GM12891 (cell line): ENCODE measurements at regions not wholly inside any gene's neighbourhood (a gene's known extent, or its start where the extent isn't known, plus 50 kb on each side); places are given as distances from the start of the nearest gene placed in this dataset.

Experiments
- DNase-seq: peaks from one replicate; pipeline ENCODE4 v3.0.0; 2011; ENCODE audit warnings: low spot score; ENCODE audit not compliant: insufficient read length
- FAIRE-seq: peaks from 2 replicates; lab custom pipeline; 2011; peaks lifted over from hg19 to GRCh38; lab: Jason Lieb, UNC
- PAX5 ChIP-seq: IDR thresholded peaks from 2 replicates; pipeline ENCODE4 v1.6.1; 2011; ENCODE audit warnings: low read length, moderate library complexity, mild to moderate bottlenecking; ENCODE audit not compliant: insufficient read depth, severe bottlenecking
- POLR2A ChIP-seq: IDR thresholded peaks from 2 replicates; pipeline ENCODE4 v1.6.1; 2011; ENCODE audit warnings: low read depth, low read length, control low read depth
- POLR2AphosphoS5 ChIP-seq: IDR thresholded peaks from 2 replicates; pipeline ENCODE4 v1.6.1; 2011; ENCODE audit warnings: low read depth, low read length, control low read depth
- POU2F2 ChIP-seq: IDR thresholded peaks from 2 replicates; pipeline ENCODE4 v1.6.1; 2011; ENCODE audit warnings: low read depth, mild to moderate bottlenecking, control low read depth, low read length, moderate library complexity
- SPI1 ChIP-seq: IDR thresholded peaks from 2 replicates; pipeline ENCODE4 v1.6.1; 2011; ENCODE audit warnings: low read depth, low read length, control low read depth
- TAF1 ChIP-seq: IDR thresholded peaks from 2 replicates; pipeline ENCODE4 v1.6.1; 2011; ENCODE audit warnings: low read depth, low read length, control low read depth

DNA sequence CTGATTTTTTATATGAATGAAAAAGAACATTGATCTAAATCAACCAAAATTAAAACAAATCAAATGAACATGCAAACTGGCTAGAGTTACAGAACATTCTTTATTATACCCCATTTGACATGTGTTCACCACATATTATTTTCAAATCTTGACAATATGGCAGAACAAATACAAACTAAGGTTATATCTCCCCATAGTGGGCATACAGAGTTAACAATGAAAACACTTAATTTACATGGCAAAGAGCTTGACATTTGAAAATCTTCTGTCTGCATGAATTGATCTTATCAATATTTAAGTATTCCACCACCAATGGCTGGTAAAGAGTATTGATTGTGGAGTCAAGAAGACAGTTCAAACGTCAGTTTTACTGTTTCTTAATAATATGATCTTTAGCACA lies 197.9 kb upstream of the ANO3 start:
- TF ChIP-seq TAF1 = no peak
- no peak for TF ChIP-seq SPI1
- no peak for TF ChIP-seq POLR2AphosphoS5
- TF ChIP-seq POU2F2 = no peak
- no peak for TF ChIP-seq POLR2A
- no peak for TF ChIP-seq PAX5
- DNase-seq = no peak
- peak; percentile 13 for FAIRE-seq

DNA sequence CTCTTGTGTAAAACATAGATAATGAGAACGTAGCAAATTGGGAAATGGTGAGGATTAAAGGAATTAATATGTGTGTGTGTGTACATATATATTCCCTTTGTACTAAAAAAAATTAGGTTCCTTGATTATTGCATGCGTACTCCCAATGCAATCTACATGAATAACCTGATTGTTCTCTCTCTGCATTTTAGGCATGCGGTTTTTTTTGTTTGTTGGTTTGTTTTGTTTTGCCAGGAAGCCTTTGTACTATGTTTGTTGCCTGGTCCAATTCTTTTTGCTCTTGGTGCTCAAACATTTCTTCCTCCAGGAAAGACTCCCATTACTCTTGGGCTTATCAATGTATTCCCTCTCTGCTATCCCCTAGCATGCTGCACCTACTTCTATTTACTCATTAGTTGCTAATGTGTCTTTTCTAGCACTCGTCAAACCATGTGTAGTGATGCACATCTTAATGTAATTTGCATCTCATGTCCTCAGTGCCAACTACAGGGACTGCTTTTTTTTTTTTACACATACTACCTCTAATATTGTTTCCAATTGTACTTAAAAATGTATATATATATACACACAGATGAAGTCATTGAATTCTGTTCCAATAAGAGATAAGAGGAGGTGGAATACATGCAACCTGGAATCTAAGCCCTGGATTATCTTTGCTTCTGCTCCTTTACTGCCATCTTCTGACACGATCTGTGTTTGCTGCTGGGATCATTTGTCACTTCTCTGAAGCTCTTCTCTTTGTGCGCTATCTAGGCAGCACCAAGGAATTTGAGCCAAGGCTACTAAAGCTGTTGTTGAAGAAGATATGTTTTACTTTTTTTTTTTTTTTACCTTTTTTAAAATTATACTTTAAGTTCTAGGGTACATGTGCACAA lies 197.2 kb upstream of the ANO3 start:
- DNase-seq (no peak), FAIRE-seq (no peak)
- TF ChIP-seq SPI1 (no peak), POU2F2 (no peak), POLR2A (no peak), TAF1 (no peak), PAX5 (no peak), POLR2AphosphoS5 (no peak)

GRCh38 chr11:26137651-26138050 lies 194.3 kb upstream of the ANO3 start:
- no peak for TF ChIP-seq PAX5
- TF ChIP-seq SPI1 = no peak
- FAIRE-seq (no peak), DNase-seq (no peak)

- FAIRE-seq (no peak), DNase-seq (no peak)
- no peak for TF ChIP-seq POU2F2
- no peak for TF ChIP-seq TAF1
- no peak for TF ChIP-seq POLR2AphosphoS5
- no peak for TF ChIP-seq PAX5
- TF ChIP-seq POLR2A = no peak
- no peak for TF ChIP-seq SPI1
Measured at GRCh38 chr11:26142891-26143290, 189.0 kb upstream of the ANO3 start.

DNA sequence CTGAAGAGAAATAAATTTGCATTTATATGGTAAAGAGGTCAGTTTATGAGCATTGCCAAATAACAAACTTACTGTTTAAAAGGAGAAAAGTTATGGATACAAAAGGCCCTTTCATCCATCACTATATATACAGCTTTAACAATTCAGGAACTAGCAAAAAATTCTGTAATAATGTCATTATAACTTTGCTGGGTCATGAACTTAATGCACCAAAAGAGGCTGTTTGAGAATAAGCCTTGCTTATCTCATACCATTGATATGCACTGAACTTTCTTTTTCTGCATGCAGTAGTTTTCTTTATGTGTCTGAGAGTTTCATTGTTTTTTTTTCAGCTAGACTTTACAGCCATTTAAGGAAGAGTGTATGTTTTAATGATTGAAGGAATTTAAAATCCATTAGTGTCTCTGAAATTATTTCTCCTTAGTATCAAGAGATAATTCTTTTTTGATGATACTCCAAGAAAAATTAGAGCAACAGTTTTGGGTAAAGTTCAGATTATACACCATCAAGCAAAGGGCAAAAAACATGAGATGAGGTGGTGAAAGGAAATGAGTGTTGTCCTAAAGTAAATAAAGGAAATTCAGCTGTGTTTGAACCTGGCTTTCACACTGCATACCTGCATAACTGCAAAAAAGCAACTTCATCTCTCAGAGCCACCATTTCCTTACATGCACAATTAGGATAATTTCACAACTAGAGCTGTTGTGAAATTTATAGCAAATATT lies 188.2 kb upstream of the ANO3 start:
- FAIRE-seq = no peak

DNA sequence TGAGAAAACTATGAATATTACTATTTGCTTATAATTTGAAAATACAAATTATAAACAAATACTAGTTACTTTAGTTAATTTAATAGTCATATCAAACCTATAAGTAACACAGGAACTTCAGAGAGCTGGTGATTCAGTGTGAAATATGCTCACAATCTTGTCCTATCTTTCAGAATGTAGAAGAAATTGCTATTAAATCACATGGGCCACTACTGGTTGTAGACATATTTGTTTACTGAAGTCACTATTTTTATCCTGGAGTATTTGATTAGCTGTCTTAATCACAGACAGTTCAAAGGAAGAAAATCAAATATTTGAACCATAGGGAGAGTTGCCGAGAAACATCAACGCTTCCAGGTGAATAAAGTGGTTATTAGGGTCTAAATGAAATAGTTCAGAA lies 187.6 kb upstream of the ANO3 start:
- DNase-seq (no peak), FAIRE-seq (no peak)
- TF ChIP-seq SPI1 = no peak
- no peak for TF ChIP-seq POU2F2
- TF ChIP-seq PAX5 = no peak
- no peak for TF ChIP-seq POLR2A
- TF ChIP-seq POLR2AphosphoS5 = no peak
- TF ChIP-seq TAF1 = no peak

More for the DNA sequence above, 188.2 kb upstream of the ANO3 start:
- DNase-seq = no peak
- no peak for TF ChIP-seq POU2F2

- FAIRE-seq = no peak
- TF ChIP-seq POLR2A (no peak), PAX5 (no peak), TAF1 (no peak), POU2F2 (no peak)
- DNase-seq = no peak
Measured at GRCh38 chr11:26144911-26145310, 187.0 kb upstream of the ANO3 start.

DNA sequence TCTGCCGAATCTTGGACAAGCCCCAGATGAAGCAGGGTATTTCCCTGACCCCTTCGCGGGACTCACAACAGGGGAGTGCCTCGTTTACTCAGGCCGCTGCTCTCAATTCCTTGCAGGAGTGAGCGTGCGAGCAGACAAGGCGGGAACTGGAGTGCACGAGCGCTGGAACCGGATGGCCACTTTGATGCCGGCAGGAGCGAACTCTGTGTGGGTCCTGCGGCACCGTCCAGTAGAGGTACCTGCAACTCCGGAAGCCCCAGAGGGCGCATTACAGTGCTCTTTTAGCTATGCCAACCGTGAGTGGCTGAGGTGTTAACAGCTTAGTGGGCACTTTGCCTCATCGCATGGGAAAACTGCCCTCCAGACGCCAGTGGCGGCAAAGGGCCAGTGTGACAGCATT lies 182.3 kb upstream of the ANO3 start:
- TF ChIP-seq POLR2AphosphoS5 (no peak), PAX5 (no peak), TAF1 (no peak), SPI1 (no peak), POLR2A (no peak), POU2F2 (no peak)
- DNase-seq = no peak
- FAIRE-seq = no peak

DNA sequence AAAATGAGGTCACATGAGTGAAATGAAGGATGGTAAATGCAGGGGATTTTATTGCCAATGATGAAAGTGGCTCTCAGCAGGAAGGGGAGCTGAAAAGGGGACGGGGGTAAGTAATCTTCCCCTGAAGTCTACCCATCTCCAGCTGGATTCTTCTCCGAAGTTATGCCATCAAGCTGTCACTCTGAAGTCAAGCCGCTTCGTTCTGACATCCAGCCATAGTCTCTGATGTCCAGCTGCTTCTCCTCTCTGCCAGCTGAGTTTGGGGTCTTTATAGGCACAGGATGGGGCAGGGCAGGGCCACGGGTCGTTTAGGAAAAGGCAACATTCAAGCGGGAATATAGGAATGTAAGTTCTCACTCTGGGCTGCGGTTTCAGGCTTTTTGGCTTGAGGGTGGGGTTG lies 181.9 kb upstream of the ANO3 start:
- TF ChIP-seq POLR2A = no peak
- TF ChIP-seq TAF1 = no peak
- TF ChIP-seq POLR2AphosphoS5 = no peak
- no peak for TF ChIP-seq SPI1
- TF ChIP-seq POU2F2 = no peak
- no peak for TF ChIP-seq PAX5
- no peak for DNase-seq
- FAIRE-seq = no peak

GRCh38 chr11:26158251-26158650 lies 173.7 kb upstream of the ANO3 start:
- FAIRE-seq (no peak), DNase-seq (no peak)
- TF ChIP-seq SPI1 = no peak
- TF ChIP-seq POU2F2 = no peak
- no peak for TF ChIP-seq POLR2A
- TF ChIP-seq PAX5 = no peak
- TF ChIP-seq POLR2AphosphoS5 = no peak
- no peak for TF ChIP-seq TAF1
